Omental fat pad (tissue), 3 donors: ENCODE measurements at regions not wholly inside any gene's neighbourhood (a gene's known extent, or its start where the extent isn't known, plus 50 kb on each side); places are given as distances from the start of the nearest gene placed in this dataset.

ENCODE experiments used
- ATAC-seq: fragments of 150-250 bp; one replicate; pipeline ENCODE4 v1.9.1; 2016; ENCODE audit warnings: mild to moderate bottlenecking, moderate library complexity; ENCODE audit not compliant: low FRiP score
- DNase-seq: peaks from one replicate; pipeline ENCODE4 v3.0.0-alpha.2; 2019; ENCODE audit warnings: low spot score
- CTCF ChIP-seq, 3 donors: fragments of 450-650 bp; IDR thresholded peaks; one replicate each; pipeline ENCODE4 v1.5.1; 2016 to 2017; ENCODE audit warnings: antibody characterized with exemption in 3 of 3, mild to moderate bottlenecking in 3 of 3, moderate library complexity in 2 of 3

GRCh38 chr7:14960721-14961120 is 58.2 kb upstream of the DGKB start:
- DNase-seq (no peak), ATAC-seq (no peak)
- no peak for TF ChIP-seq CTCF (IDR thresholded peaks at IDR 0.05)

GRCh38 chr7:14959339-14959738 is 56.8 kb upstream of the DGKB start:
- no peak for DNase-seq
- ATAC-seq = no peak
- TF ChIP-seq CTCF (IDR thresholded peaks at IDR 0.05) = no peak

- no peak for TF ChIP-seq CTCF (IDR thresholded peaks at IDR 0.05)
- ATAC-seq (no peak), DNase-seq (no peak)
Measured at GRCh38 chr7:14954035-14954434, 51.5 kb upstream of the DGKB start.
